K562 (cell line): ENCODE measurements at regions not wholly inside any gene's neighbourhood (a gene's known extent, or its start where the extent isn't known, plus 50 kb on each side); places are given as distances from the start of the nearest gene placed in this dataset.

ENCODE experiments used
- KDM2B ChIP-seq: fragments of 250-450 bp; sonication (Bioruptor Pico); IDR thresholded peaks from 2 replicates; pipeline ENCODE4 v1.8.0; 2021; ENCODE audit warnings: mild to moderate bottlenecking, moderate library complexity
- MYBL2 ChIP-seq, 2 experiments: fragments of 450-650 bp in 1 of 2; sonication (generic) in 1 of 2; formaldehyde crosslinking in 1 of 2; IDR thresholded peaks; 2 replicates each; pipeline versions ENCODE4 v1.6.1 to v1.8.1; 2017 to 2022; ENCODE audit warnings: borderline replicate concordance in 1 of 2, inconsistent platforms in 1 of 2, low read depth in 1 of 2, mild to moderate bottlenecking in 1 of 2, missing genetic modification reagents in 1 of 2, moderate library complexity in 1 of 2
- NCOA4 ChIP-seq: fragments of 450-650 bp; IDR thresholded peaks from 2 replicates; pipeline ENCODE4 v1.6.1; 2018; ENCODE audit warnings: mild to moderate bottlenecking; ENCODE audit not compliant: partially characterized antibody
- RBM15 ChIP-seq: fragments of 200-400 bp; formaldehyde crosslinking; IDR thresholded peaks from 2 replicates; pipeline ENCODE4 v1.6.1; 2018; ENCODE audit warnings: mild to moderate bottlenecking, low read length, moderate library complexity; ENCODE audit not compliant: insufficient read depth
- RNF219 ChIP-seq: fragments of 250-450 bp; sonication (Bioruptor Pico); IDR thresholded peaks from 2 replicates; pipeline ENCODE4 v1.5.0; 2022; ENCODE audit warnings: mild to moderate bottlenecking
- TFAM ChIP-seq: fragments of 250-450 bp; sonication (Bioruptor Pico); conservative IDR thresholded peaks from 2 replicates; pipeline ENCODE4 v1.5.0; 2021; ENCODE audit warnings: mild to moderate bottlenecking, moderate library complexity
- ZBTB43 ChIP-seq: sonication (generic); formaldehyde crosslinking; IDR thresholded peaks from 2 replicates; pipeline ENCODE4 v1.8.0; 2023; ENCODE audit warnings: mild to moderate bottlenecking, missing genetic modification reagents
- ZC3H8 ChIP-seq: fragments of 450-650 bp; IDR thresholded peaks from 2 replicates; pipeline ENCODE4 v1.6.1; 2017
- ZNF445 ChIP-seq: fragments of 250-450 bp; sonication (Bioruptor Pico); IDR thresholded peaks from 2 replicates; pipeline ENCODE4 v1.4.0; 2020; ENCODE audit warnings: low read depth, mild to moderate bottlenecking, moderate library complexity
- TF ChIP-seq, protein P1 (sequence below): sonication (generic); formaldehyde crosslinking; IDR thresholded peaks from 2 replicates; pipeline ENCODE4 v1.9.0; 2022; ENCODE audit warnings: mild to moderate bottlenecking, missing genetic modification reagents

GRCh38 chr10:83533290-83533689, 606.0 kb upstream of the GHITM start (continued):
- TF ChIP-seq, protein P1, sequence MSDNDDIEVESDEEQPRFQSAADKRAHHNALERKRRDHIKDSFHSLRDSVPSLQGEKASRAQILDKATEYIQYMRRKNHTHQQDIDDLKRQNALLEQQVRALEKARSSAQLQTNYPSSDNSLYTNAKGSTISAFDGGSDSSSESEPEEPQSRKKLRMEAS (CRISPR knock-in tag): no peak
- TF ChIP-seq NCOA4 (no peak), RNF219 (no peak), ZNF445 (no peak), ZC3H8 (no peak), ZBTB43 (CRISPR knock-in tag) (no peak), TFAM (CRISPR knock-in tag) (no peak), KDM2B (no peak), RBM15 (no peak), MYBL2 (IDR thresholded peaks at IDR 0.05; ENCODE audit: low read depth) (no peak), MYBL2 (CRISPR knock-in tag; IDR thresholded peaks at IDR 0.05; ENCODE audit: borderline replicate concordance) (no peak)
